ENCODE measurements at regions not wholly inside any gene's neighbourhood (a gene's known extent, or its start where the extent isn't known, plus 50 kb on each side); places are given as distances from the start of the nearest gene placed in this dataset.

DNA sequence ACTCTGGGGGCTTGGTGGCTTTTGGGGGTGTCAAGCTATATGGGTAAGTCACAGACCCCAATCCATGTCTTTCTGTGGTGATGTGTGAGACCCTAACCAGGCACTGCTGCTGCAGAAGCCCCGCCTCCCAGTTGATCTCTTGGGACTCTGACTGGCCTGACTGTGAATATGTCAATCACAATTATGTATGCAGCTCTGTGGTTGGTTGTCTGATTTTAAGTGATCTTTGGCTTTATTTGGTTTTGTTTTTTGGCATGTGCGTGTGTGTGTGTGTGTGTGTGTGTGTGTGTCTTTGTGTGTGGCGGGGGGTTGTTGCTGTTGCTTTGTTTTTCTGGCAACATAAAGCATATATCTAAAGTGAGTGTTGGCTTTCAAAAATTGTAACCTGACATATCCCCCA, 78.5 kb upstream of the GLS start:
- TF ChIP-seq, protein P1, sequence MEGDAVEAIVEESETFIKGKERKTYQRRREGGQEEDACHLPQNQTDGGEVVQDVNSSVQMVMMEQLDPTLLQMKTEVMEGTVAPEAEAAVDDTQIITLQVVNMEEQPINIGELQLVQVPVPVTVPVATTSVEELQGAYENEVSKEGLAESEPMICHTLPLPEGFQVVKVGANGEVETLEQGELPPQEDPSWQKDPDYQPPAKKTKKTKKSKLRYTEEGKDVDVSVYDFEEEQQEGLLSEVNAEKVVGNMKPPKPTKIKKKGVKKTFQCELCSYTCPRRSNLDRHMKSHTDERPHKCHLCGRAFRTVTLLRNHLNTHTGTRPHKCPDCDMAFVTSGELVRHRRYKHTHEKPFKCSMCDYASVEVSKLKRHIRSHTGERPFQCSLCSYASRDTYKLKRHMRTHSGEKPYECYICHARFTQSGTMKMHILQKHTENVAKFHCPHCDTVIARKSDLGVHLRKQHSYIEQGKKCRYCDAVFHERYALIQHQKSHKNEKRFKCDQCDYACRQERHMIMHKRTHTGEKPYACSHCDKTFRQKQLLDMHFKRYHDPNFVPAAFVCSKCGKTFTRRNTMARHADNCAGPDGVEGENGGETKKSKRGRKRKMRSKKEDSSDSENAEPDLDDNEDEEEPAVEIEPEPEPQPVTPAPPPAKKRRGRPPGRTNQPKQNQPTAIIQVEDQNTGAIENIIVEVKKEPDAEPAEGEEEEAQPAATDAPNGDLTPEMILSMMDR (IDR thresholded peaks at IDR 0.05): no peak
- TF ChIP-seq SIN3A (IDR thresholded peaks at IDR 0.05; ENCODE audit: borderline replicate concordance, insufficient read depth, low read depth, low read length) (no peak), POLR2AphosphoS5 (IDR thresholded peaks at IDR 0.05; ENCODE audit: low read depth, low read length) (no peak), TCF7L2 (IDR thresholded peaks at IDR 0.05; ENCODE audit: low read depth, low read length) (no peak)
- TF ChIP-seq, protein P2, sequence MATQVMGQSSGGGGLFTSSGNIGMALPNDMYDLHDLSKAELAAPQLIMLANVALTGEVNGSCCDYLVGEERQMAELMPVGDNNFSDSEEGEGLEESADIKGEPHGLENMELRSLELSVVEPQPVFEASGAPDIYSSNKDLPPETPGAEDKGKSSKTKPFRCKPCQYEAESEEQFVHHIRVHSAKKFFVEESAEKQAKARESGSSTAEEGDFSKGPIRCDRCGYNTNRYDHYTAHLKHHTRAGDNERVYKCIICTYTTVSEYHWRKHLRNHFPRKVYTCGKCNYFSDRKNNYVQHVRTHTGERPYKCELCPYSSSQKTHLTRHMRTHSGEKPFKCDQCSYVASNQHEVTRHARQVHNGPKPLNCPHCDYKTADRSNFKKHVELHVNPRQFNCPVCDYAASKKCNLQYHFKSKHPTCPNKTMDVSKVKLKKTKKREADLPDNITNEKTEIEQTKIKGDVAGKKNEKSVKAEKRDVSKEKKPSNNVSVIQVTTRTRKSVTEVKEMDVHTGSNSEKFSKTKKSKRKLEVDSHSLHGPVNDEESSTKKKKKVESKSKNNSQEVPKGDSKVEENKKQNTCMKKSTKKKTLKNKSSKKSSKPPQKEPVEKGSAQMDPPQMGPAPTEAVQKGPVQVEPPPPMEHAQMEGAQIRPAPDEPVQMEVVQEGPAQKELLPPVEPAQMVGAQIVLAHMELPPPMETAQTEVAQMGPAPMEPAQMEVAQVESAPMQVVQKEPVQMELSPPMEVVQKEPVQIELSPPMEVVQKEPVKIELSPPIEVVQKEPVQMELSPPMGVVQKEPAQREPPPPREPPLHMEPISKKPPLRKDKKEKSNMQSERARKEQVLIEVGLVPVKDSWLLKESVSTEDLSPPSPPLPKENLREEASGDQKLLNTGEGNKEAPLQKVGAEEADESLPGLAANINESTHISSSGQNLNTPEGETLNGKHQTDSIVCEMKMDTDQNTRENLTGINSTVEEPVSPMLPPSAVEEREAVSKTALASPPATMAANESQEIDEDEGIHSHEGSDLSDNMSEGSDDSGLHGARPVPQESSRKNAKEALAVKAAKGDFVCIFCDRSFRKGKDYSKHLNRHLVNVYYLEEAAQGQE (IDR thresholded peaks at IDR 0.05; ENCODE audit: insufficient read depth in 1 of 2, low read depth in 2 of 2, low read length in 1 of 2): no peak

Data from Panc1 (cell line).